B cell (primary cell): ENCODE measurements at regions not wholly inside any gene's neighbourhood (a gene's known extent, or its start where the extent isn't known, plus 50 kb on each side); places are given as distances from the start of the nearest gene placed in this dataset.

Source experiments
- CTCF ChIP-seq: fragments of 200-600 bp; IDR thresholded peaks from one replicate; pipeline ENCODE4 v1.8.0; 2022; ENCODE audit warnings: antibody characterized with exemption, mild to moderate bottlenecking
- EZH2 ChIP-seq: IDR thresholded peaks from 2 replicates; pipeline ENCODE4 v1.6.1; 2012; ENCODE audit warnings: borderline replicate concordance, low read depth, mild to moderate bottlenecking, moderate library complexity, low read length; ENCODE audit not compliant: insufficient read depth, poor library complexity, severe bottlenecking

- no peak for TF ChIP-seq CTCF
- TF ChIP-seq EZH2: no peak
Measured at GRCh38 chr14:39483682-39484081, 51.4 kb upstream of the FBXO33 start.
